Tibial artery (tissue), 4 donors: ENCODE measurements at regions not wholly inside any gene's neighbourhood (a gene's known extent, or its start where the extent isn't known, plus 50 kb on each side); places are given as distances from the start of the nearest gene placed in this dataset.

Source experiments
- DNase-seq, 2 donors: peaks; one replicate each; pipeline ENCODE4 v3.0.0-alpha.2; 2019
- H3K27ac ChIP-seq, 2 donors: fragments of 200-600 bp; sonication (generic) in 1 of 2; 1 replicate in 1 of 2; 2 replicates in 1 of 2; pipeline ENCODE4 v1.5.1; 2018 to 2019; ENCODE audit warnings: mild to moderate bottlenecking in 1 of 2
- H3K27me3 ChIP-seq, 2 donors: fragments of 200-600 bp; sonication (generic) in 1 of 2; one replicate each; pipeline versions ENCODE4 v1.5.1 to v1.6.0; 2016 to 2019
- H3K36me3 ChIP-seq, 3 donors: fragments of 200-600 bp; sonication (generic) in 2 of 3; one replicate each; pipeline ENCODE4 v1.5.1; 2016 to 2019; ENCODE audit warnings: mild to moderate bottlenecking in 2 of 3
- H3K4me1 ChIP-seq, 4 donors: fragments of 200-600 bp; sonication (generic) in 2 of 4; 1 replicate in 3 of 4; 2 replicates in 1 of 4; pipeline ENCODE4 v1.5.1; 2016 to 2019
- H3K4me3 ChIP-seq, 2 donors: fragments of 200-600 bp; sonication (generic) in 1 of 2; 1 replicate in 1 of 2; 2 replicates in 1 of 2; pipeline ENCODE4 v1.5.1; 2018 to 2019; ENCODE audit warnings: mild to moderate bottlenecking in 2 of 2
- H3K9me3 ChIP-seq, 3 donors: fragments of 200-600 bp; sonication (generic) in 1 of 3; one replicate each; pipeline ENCODE4 v1.5.1; 2016 to 2019
- intact Hi-C: fragments of 100-400 bp; cut with DNase I; formaldehyde crosslinking; loops from one replicate; pipeline ENCODE4 v1.15.0; 2023; ENCODE audit warnings: low total_unique reads
- TF ChIP-seq, protein P1 (sequence below), 2 experiments: fragments of 200-600 bp in 1 of 2; fragments of 450-650 bp in 1 of 2; IDR thresholded peaks; one replicate each; pipeline ENCODE4 v1.5.1; 2017 to 2019; ENCODE audit warnings: antibody characterized with exemption in 2 of 2, mild to moderate bottlenecking in 1 of 2, moderate library complexity in 1 of 2

DNA sequence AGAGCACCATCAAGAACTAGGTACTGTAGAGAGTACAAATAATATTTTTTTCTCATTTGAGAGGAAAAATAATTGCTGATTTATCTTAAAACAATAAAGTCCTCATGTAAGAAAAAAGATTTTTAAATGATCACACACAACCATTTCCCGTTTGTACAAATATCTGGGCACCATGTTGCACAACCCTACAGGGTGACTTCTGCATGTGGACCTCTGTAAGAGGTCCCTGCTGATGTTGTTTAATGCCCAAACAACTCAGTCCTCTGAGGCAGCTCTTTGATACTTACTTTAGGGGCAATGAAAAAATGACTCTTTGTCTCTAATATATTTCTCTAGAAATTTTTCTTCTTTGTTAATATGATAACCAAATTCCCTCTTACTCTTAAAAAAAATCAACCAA, 168.1 kb upstream of the SATB1 start:
- no peak for DNase-seq
- TF ChIP-seq, protein P1, sequence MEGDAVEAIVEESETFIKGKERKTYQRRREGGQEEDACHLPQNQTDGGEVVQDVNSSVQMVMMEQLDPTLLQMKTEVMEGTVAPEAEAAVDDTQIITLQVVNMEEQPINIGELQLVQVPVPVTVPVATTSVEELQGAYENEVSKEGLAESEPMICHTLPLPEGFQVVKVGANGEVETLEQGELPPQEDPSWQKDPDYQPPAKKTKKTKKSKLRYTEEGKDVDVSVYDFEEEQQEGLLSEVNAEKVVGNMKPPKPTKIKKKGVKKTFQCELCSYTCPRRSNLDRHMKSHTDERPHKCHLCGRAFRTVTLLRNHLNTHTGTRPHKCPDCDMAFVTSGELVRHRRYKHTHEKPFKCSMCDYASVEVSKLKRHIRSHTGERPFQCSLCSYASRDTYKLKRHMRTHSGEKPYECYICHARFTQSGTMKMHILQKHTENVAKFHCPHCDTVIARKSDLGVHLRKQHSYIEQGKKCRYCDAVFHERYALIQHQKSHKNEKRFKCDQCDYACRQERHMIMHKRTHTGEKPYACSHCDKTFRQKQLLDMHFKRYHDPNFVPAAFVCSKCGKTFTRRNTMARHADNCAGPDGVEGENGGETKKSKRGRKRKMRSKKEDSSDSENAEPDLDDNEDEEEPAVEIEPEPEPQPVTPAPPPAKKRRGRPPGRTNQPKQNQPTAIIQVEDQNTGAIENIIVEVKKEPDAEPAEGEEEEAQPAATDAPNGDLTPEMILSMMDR (IDR thresholded peaks at IDR 0.05): no peak
- Histone ChIP-seq H3K9me3 (peaks cover 0 to 4% (median 0%) of the 10 kb centered on the region in 3 donors), H3K27ac (no peak overlapping the region), H3K27me3 (no peaks in the 10 kb centered on the region), H3K4me3 (no peak overlapping the region), H3K4me1 (no peaks in the 10 kb centered on the region), H3K36me3 (no peaks in the 10 kb centered on the region)
- intact Hi-C loops: no loop called here

DNA sequence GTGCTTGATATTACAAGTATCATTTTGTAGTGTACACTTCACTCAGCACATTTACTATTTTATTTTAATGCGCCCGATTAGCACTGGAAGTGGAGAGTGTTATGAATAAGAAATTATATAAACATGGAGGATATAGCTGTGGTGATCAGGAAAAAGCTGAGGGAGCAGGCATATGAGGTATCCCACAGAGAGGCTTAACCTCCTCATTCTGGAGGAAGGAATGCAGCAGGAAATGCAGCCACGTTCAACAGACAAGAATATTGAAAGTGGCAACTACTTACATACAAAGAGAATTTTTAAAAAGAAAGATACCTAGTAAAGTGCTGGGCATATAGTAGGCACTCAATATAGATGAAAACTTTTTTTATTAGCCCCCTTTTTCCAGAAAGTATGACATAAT, 166.0 kb upstream of the SATB1 start:
- Histone ChIP-seq H3K4me3 (no peak overlapping the region), H3K36me3 (no peaks in the 10 kb centered on the region), H3K9me3 (no peaks in the 10 kb centered on the region), H3K4me1 (no peaks in the 10 kb centered on the region), H3K27ac (no peak overlapping the region), H3K27me3 (no peaks in the 10 kb centered on the region)
- no peak for DNase-seq
- TF ChIP-seq, protein P1 (IDR thresholded peaks at IDR 0.05): no peak
- intact Hi-C loops: no loop called here

DNA sequence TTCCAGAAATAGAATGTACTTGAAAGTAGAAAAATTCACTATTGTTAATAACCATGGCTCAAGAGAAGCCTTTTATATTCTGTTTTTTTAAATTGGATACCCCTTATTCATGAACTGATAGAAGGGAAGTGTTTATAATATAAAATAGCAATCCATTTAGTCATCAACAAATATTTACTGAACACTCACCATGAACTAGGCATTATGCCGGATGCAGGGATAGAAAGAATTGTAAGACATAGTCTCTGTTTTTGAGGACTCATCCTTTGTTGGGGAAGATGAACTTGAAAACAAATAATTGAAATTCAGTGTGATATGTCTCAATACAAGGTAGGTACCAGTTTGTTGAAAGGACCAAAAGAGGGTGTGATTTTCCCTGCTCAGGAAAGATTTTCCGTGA, 160.9 kb upstream of the SATB1 start:
- no peaks in the 10 kb centered on the region for H3K27me3 ChIP-seq
- H3K27ac ChIP-seq: no peak overlapping the region
- intact Hi-C loops: no loop called here
- no peak for DNase-seq
- no peaks in the 10 kb centered on the region for H3K36me3 ChIP-seq
- TF ChIP-seq, protein P1 (IDR thresholded peaks at IDR 0.05): no peak
- no peak overlapping the region for H3K4me3 ChIP-seq
- H3K4me1 ChIP-seq: no peaks in the 10 kb centered on the region
- H3K9me3 ChIP-seq: no peaks in the 10 kb centered on the region

DNA sequence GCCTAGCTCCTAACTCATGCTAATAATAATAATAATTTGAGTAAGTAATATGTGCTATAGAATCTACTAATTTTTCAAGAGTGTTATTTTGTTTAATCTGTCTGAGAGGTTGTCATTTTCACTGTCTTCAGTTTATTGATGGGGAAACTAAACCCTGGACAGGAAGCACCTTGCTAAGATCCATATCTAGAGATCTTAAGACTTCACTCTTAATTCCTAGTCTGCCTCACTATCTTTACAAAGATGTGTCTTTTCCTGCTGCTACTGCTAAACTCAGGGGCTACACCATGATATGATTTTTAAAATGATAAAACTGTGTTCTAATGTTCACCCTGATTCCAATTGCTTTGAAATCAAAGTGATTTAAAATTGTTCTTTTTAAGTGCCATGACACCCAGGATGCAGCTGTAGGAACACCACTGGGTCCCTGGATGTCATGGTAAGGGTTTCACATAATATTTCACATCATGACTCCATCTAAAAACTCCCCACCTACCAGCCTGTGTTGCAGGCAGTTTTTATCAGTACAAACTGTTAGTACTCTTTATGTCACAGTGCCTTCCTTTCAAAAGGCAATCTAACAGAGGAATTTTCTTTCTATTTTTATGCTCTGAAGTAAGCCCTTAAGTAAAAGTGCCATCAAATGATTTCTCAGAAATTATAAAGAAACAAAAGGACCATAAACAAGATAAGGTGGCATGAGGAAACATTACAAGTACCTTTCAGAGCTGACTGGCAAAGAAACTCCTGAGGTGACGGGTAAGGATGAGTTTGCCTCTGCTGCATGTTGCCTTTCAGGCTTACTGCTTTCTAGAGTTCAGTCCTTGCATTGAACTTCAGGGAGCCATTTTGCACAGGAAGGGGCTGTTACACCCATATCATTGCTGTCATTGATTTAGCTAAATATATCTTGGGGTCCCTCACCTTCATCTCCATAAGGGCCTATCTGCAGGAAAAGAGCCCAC, 160.1 kb upstream of the SATB1 start:
- Histone ChIP-seq H3K4me3 (no peak overlapping the region), H3K9me3 (no peaks in the 10 kb centered on the region), H3K4me1 (no peaks in the 10 kb centered on the region), H3K27me3 (no peaks in the 10 kb centered on the region), H3K27ac (no peak overlapping the region), H3K36me3 (no peaks in the 10 kb centered on the region)
- intact Hi-C loops: no loop called here
- TF ChIP-seq, protein P1 (IDR thresholded peaks at IDR 0.05): no peak
- no peak for DNase-seq

DNA sequence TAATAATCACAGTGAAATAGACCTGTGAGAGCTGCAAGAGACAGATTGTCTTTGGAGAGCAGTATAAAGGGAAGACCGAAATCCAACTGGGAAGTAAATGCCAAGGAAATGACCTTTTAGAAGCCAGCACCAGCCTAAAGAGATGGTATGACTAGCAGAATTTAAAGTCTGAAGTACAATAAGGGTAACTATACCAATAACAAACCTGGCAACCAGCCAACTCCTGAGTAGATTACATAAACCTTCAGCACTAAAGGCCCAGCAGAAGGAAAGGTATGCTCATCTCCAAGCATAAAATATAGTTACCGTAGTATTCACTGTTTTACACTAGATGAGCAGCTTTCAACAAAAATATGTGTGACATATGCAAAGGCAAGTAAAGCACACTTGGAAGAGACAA, 155.1 kb upstream of the SATB1 start:
- no peak overlapping the region for H3K4me3 ChIP-seq
- no peak for DNase-seq
- H3K9me3 ChIP-seq: no peaks in the 10 kb centered on the region
- H3K4me1 ChIP-seq: no peaks in the 10 kb centered on the region
- H3K36me3 ChIP-seq: no peaks in the 10 kb centered on the region
- intact Hi-C loops: no loop called here
- H3K27me3 ChIP-seq: no peaks in the 10 kb centered on the region
- no peak overlapping the region for H3K27ac ChIP-seq
- TF ChIP-seq, protein P1 (IDR thresholded peaks at IDR 0.05): no peak
